ENCODE measurements at regions not wholly inside any gene's neighbourhood (a gene's known extent, or its start where the extent isn't known, plus 50 kb on each side); places are given as distances from the start of the nearest gene placed in this dataset.
A peak's percentile ranks its signal among the peaks of the same experiment; 100 is the strongest.

DNA sequence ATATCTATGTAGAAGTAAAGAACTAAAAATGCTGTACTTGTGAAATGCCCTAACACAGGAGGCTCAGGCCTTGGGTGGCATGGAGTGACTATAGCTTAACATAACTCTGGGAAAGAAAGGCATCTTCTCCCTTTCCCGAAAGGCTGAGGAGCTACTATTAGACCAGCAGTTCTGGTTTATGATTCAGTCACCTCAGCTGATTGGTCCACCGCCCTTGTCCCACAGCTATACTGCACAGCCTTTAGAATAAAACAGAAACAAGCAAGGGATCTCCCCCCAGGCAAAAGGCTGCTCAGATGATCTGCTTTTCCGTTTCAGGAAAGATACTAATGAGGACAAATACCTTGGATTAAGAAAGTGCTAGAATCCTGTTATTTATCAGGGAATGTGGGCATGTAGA lies 171.3 kb downstream of the SNCA start:
- no peak for DNase-seq

GRCh38 chr4:89664521-89664920 lies 172.4 kb downstream of the SNCA start:
- no peak for DNase-seq

- DNase-seq: no peak
Observed at GRCh38 chr4:89661173-89661899, 175.6 kb downstream of the SNCA start.

- no peak for DNase-seq
Observed at GRCh38 chr4:89660444-89661172, 176.4 kb downstream of the SNCA start.

DNA sequence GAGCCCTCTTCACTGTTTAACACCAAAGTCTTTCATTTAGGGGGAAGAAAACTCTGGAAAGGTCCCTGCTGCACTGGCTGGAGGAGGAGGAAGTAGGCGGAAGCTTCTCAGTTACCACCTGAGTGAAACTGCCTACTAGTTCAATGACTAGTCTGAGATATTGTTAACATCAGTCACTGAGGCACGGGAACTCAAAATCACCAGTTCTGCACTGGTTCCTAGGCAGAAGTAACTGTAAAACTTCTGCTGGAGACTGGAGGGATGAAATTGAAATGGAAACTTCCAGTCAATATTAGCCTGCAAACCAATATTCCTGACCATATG lies 178.3 kb downstream of the SNCA start:
- no peak for DNase-seq

- peak; percentile 50 for DNase-seq
Observed at GRCh38 chr4:89657931-89658700, 178.8 kb downstream of the SNCA start.

DNA sequence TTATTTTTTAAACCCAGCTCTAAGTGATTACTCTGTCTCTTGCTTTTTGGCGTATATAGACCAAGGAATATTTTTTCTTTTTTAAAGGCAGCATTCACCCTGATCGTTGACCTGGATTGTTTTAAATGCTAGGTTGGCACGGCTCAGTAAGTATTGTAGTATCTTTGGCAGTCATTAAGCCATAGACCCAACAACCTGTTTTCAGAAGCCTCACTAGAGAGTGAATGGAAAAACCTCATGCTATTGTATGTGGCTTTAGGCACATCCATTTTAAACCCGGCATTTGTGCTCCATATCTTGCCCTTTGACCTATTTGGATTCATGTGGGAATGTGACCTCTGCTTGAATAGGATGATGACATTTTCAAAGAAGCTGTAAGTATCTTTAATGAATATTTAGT lies 183.9 kb downstream of the SNCA start:
- no peak for DNase-seq

DNA sequence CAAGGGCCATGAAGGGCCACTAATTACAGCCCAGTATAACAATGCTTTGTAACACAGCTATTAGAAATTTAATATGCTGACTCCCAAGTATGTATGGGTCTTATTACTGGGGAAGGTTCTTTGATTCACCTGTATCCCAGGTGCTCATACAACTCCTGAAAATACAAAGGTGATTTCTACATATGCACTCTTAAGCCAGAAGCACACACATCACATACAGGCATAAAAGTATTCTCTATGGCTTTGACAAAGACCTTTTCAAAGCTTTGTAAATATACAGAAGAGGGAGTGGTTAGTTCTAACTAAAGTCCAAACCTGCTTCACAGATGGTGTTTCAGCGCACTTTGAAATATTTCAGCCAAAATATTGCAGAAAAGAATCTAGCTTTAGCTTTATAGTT lies 191.5 kb downstream of the SNCA start:
- no peak for DNase-seq

DNA sequence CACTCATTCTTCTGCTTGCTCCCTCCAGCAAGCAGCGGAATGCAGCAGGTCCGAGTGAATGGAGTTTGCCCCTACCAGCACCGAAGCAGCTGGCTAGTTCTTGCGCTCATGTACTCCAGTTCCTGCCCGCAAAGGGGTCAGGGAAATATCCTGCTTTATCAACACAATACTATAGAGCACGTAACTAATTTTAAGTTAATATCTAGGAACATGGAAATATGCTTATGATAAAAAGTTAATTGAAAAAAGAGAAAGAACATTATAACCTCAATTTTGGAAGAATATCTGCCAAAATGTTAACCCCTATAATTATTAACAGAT lies 195.6 kb downstream of the SNCA start:
- no peak for DNase-seq

GRCh38 chr4:89640620-89641366 lies 196.2 kb downstream of the SNCA start:
- peak; percentile 1 for DNase-seq

DNA sequence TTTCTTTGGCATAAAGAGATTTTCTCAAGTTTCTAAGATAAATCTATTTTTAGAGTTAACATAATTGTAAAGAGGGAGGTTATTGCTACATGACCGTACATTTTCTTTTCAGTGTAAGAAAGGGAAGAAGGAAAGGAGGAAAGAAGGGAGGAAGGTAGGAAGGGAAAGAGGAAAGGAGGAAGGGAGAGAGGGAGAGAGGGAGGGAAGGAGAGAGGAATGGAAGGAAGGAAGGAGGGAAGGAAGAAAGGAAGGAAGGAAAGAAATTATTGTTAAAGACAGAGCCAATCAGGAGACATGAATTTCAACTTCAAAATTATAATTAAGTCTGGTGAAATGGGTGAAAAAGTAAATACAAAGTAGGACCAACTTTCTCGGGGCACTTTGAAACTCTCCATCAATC lies 197.6 kb downstream of the SNCA start:
- no peak for DNase-seq

GRCh38 chr4:89625599-89626293 lies 211.2 kb downstream of the SNCA start:
- DNase-seq: no peak

- DNase-seq: no peak
Observed at GRCh38 chr4:89619206-89619962, 217.6 kb downstream of the SNCA start.

GRCh38 chr4:89618151-89618550 lies 218.8 kb downstream of the SNCA start:
- no peak for DNase-seq

GRCh38 chr4:89617317-89617716 lies 219.6 kb downstream of the SNCA start:
- DNase-seq: no peak

- DNase-seq: no peak
Observed at GRCh38 chr4:89616382-89616781, 220.6 kb downstream of the SNCA start.

GRCh38 chr4:89615051-89615450 lies 221.9 kb downstream of the SNCA start:
- DNase-seq: no peak

GRCh38 chr4:89614155-89614554 lies 222.8 kb downstream of the SNCA start:
- DNase-seq: no peak

GRCh38 chr4:89610236-89610635 lies 226.7 kb downstream of the SNCA start:
- DNase-seq: no peak

DNA sequence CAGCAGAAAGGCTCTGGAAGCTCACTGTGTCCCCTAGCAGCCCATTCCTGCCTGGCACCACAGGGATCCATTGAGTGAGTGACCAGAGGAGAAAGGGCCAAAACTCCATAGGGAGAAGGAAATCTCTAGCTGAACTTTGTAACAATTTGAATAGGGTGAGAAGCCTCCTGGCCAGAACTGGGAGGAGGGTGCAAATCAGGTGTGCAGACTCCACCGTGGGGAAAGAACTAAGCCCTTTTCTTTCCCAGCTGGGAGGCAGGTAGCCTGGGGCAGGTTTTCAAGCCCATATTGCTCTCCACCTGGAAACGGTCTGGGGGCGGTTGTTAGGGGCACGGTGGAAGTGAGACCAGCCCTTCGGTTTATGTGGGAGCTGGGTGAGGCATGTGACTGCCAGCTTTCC lies 227.2 kb downstream of the SNCA start:
- no peak for DNase-seq

DNA sequence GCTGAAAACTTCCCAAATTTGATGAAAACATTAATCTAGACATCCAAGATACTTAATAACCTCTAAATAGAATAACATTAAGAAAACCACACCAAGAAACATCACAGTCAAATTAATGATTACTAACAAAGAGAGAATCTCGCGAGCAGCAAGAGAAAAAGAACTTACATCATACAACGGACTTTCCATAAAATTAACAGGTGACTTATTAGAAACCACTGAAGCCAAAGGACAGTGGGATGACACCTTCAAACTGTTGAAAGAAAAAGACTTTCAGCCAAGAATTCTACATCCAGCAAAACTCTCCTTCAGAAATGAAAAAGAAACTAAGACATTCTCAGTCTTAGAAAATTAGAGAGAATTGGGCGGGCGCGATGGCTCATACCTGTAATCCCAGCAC lies 232.0 kb downstream of the SNCA start:
- DNase-seq: no peak

GRCh38 chr4:89599026-89599425 lies 237.9 kb downstream of the SNCA start:
- DNase-seq: no peak

Measured in midbrain (tissue), 1 donor.